ENCODE measurements at regions not wholly inside any gene's neighbourhood (a gene's known extent, or its start where the extent isn't known, plus 50 kb on each side); places are given as distances from the start of the nearest gene placed in this dataset.

DNA sequence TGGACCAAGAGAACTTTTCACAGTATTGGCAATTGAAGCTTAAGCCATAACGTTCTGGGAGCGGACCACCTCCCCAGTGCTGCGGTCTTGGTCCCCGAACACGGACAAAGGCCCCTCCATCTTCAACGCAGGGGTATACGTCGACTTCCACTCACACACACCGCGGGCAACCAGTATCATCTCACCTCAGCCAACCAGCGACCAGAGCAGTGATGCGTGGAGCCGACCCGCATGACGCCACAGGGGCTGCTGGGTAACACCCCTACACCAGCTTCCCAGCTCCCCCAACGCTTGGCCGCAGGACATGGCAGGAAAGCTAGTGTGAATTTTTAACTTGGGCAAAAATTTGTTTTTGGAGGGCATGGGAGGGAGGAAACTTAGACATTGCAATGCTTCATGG lies 77.3 kb upstream of the PLCXD3 start:
- H3K27me3 ChIP-seq (ENCODE audit: control insufficient read depth, insufficient read depth, low read length), result no peaks in the 10 kb centered on the region
- H3K36me3 ChIP-seq (ENCODE audit: control insufficient read depth, insufficient read depth, low read length), result no peaks in the 10 kb centered on the region
- in situ Hi-C loops (cut with HindIII; ENCODE audit: low pct_unique_long_range_greater_than_20kb, low sequenced_read_pairs), result no loop called here
- H3K27ac ChIP-seq (ENCODE audit: low read length), result no peak overlapping the region
- intact Hi-C loops (cut with micrococcal nuclease; ENCODE audit: unreplicated experiment), result no loop called here
- DNase-seq (ENCODE audit: low read depth, low spot score) (no peak), ATAC-seq (no peak)
- ChIA-PET CTCF (no interaction called here), POLR2A (no interaction called here)
- H3K4me1 ChIP-seq (ENCODE audit: control insufficient read depth, insufficient read depth, low read length), result no peaks in the 10 kb centered on the region
- no peaks in the 10 kb centered on the region for H3K9me3 ChIP-seq (ENCODE audit: control insufficient read depth, insufficient read depth, low read depth, low read length)
- no peak for TF ChIP-seq TCF7L2 (IDR thresholded peaks at IDR 0.05; ENCODE audit: low read depth, low read length)
- TF ChIP-seq, protein P1, sequence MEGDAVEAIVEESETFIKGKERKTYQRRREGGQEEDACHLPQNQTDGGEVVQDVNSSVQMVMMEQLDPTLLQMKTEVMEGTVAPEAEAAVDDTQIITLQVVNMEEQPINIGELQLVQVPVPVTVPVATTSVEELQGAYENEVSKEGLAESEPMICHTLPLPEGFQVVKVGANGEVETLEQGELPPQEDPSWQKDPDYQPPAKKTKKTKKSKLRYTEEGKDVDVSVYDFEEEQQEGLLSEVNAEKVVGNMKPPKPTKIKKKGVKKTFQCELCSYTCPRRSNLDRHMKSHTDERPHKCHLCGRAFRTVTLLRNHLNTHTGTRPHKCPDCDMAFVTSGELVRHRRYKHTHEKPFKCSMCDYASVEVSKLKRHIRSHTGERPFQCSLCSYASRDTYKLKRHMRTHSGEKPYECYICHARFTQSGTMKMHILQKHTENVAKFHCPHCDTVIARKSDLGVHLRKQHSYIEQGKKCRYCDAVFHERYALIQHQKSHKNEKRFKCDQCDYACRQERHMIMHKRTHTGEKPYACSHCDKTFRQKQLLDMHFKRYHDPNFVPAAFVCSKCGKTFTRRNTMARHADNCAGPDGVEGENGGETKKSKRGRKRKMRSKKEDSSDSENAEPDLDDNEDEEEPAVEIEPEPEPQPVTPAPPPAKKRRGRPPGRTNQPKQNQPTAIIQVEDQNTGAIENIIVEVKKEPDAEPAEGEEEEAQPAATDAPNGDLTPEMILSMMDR (IDR thresholded peaks at IDR 0.05), result no peak
- TF ChIP-seq, protein P2, sequence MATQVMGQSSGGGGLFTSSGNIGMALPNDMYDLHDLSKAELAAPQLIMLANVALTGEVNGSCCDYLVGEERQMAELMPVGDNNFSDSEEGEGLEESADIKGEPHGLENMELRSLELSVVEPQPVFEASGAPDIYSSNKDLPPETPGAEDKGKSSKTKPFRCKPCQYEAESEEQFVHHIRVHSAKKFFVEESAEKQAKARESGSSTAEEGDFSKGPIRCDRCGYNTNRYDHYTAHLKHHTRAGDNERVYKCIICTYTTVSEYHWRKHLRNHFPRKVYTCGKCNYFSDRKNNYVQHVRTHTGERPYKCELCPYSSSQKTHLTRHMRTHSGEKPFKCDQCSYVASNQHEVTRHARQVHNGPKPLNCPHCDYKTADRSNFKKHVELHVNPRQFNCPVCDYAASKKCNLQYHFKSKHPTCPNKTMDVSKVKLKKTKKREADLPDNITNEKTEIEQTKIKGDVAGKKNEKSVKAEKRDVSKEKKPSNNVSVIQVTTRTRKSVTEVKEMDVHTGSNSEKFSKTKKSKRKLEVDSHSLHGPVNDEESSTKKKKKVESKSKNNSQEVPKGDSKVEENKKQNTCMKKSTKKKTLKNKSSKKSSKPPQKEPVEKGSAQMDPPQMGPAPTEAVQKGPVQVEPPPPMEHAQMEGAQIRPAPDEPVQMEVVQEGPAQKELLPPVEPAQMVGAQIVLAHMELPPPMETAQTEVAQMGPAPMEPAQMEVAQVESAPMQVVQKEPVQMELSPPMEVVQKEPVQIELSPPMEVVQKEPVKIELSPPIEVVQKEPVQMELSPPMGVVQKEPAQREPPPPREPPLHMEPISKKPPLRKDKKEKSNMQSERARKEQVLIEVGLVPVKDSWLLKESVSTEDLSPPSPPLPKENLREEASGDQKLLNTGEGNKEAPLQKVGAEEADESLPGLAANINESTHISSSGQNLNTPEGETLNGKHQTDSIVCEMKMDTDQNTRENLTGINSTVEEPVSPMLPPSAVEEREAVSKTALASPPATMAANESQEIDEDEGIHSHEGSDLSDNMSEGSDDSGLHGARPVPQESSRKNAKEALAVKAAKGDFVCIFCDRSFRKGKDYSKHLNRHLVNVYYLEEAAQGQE (IDR thresholded peaks at IDR 0.05; ENCODE audit: insufficient read depth in 1 of 2, low read depth in 2 of 2, low read length in 1 of 2), result no peak
- BruUV-seq (replicated peaks), result no TSS peak
- no peak overlapping the region for H3K4me3 ChIP-seq (ENCODE audit: low read depth in 2 of 2, low read length in 2 of 2)

DNA sequence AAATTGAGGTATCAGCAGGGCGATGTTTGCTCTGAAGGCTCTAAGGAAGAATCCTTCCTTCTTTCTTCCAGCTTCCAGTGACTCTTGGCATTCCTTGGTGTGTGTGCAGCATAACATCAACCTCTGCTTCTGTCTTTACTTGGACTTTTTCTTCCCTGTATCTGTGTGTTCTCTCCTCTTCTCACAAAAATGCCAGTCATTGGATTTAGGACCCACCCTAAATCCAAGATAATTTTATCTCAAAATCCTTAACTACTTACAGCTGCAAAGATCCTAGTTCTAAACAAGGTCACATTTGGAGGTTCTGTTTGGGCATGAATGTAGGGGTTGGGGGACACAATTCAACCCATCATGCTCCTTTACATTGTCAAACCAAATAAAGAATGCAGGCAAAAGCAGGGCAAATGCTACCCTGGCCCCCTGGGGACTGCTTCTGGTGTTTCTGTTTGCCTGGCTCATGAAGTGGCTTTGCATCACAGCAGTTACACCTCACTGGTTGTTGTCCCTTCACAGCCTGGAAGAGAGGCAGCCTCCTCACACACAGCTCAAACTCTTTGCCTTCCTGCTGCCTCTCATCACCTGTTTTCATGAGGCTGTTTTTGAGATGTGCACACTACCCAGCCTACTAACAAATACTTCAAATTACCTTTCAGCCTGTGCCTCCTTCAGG lies 64.8 kb upstream of the PLCXD3 start:
- ChIA-PET CTCF (no interaction called here), POLR2A (no interaction called here)
- intact Hi-C loops (cut with micrococcal nuclease; ENCODE audit: unreplicated experiment), result no loop called here

More for the DNA sequence above, 64.8 kb upstream of the PLCXD3 start:
- TF ChIP-seq SIN3A (IDR thresholded peaks at IDR 0.05; ENCODE audit: borderline replicate concordance, insufficient read depth, low read depth, low read length), result no peak
- TF ChIP-seq, protein P1 (IDR thresholded peaks at IDR 0.05), result no peak
- ATAC-seq (no peak), DNase-seq (ENCODE audit: low read depth, low spot score) (no peak)
- Histone ChIP-seq H3K4me3 (ENCODE audit: low read depth in 2 of 2, low read length in 2 of 2) (no peak overlapping the region), H3K9me3 (ENCODE audit: control insufficient read depth, insufficient read depth, low read depth, low read length) (no peaks in the 10 kb centered on the region), H3K36me3 (ENCODE audit: control insufficient read depth, insufficient read depth, low read length) (no peaks in the 10 kb centered on the region), H3K4me1 (ENCODE audit: control insufficient read depth, insufficient read depth, low read length) (no peaks in the 10 kb centered on the region), H3K27me3 (ENCODE audit: control insufficient read depth, insufficient read depth, low read length) (no peaks in the 10 kb centered on the region), H3K27ac (ENCODE audit: low read length) (no peak overlapping the region)
- in situ Hi-C loops (cut with HindIII; ENCODE audit: low pct_unique_long_range_greater_than_20kb, low sequenced_read_pairs), result no loop called here
- no TSS peak for BruUV-seq (replicated peaks)
